Astrocyte (in vitro differentiated cells and primary cell): ENCODE measurements at regions not wholly inside any gene's neighbourhood (a gene's known extent, or its start where the extent isn't known, plus 50 kb on each side); places are given as distances from the start of the nearest gene placed in this dataset.

ENCODE experiments used
- DNase-seq: peaks from one replicate; pipeline ENCODE4 v3.0.0-alpha.2; 2010; ENCODE audit warnings: low read depth
- FAIRE-seq: peaks from 2 replicates; lab custom pipeline; 2011; peaks lifted over from hg19 to GRCh38; lab: Jason Lieb, UNC
- H2AFZ ChIP-seq: 2 replicates; pipeline ENCODE4 v1.6.0; 2012; ENCODE audit warnings: low read depth, low read length, inconsistent platforms
- H3K27ac ChIP-seq: 2 replicates; pipeline ENCODE4 v1.5.1; 2011; ENCODE audit warnings: low read depth, low read length, inconsistent platforms
- H3K27me3 ChIP-seq: 2 replicates; pipeline ENCODE4 v1.6.0; 2011; ENCODE audit warnings: low read length, inconsistent platforms; ENCODE audit not compliant: insufficient read depth
- H3K36me3 ChIP-seq: 2 replicates; pipeline ENCODE4 v1.5.1; 2011; ENCODE audit warnings: low read length, inconsistent platforms; ENCODE audit not compliant: insufficient read depth
- H3K4me1 ChIP-seq: 2 replicates; pipeline ENCODE4 v1.5.1; 2011; ENCODE audit warnings: low read length, inconsistent platforms; ENCODE audit not compliant: insufficient read depth
- H3K4me2 ChIP-seq: 2 replicates; pipeline ENCODE4 v1.6.0; 2012; ENCODE audit warnings: low read length, inconsistent platforms
- H3K4me3 ChIP-seq: 2 replicates; pipeline ENCODE4 v1.5.1; 2011; ENCODE audit warnings: low read depth, mild to moderate bottlenecking, low read length, inconsistent platforms; ENCODE audit not compliant: insufficient read depth
- H3K79me2 ChIP-seq: 2 replicates; pipeline ENCODE4 v1.6.0; 2012; ENCODE audit warnings: mild to moderate bottlenecking, low read length, inconsistent platforms; ENCODE audit not compliant: insufficient read depth
- H3K9ac ChIP-seq: 2 replicates; pipeline ENCODE4 v1.6.0; 2012; ENCODE audit warnings: mild to moderate bottlenecking, low read length, inconsistent platforms
- H3K9me3 ChIP-seq: 2 replicates; pipeline ENCODE4 v1.5.1; 2012; ENCODE audit warnings: low read depth, mild to moderate bottlenecking, low read length, inconsistent platforms; ENCODE audit not compliant: insufficient read depth
- H4K20me1 ChIP-seq: 2 replicates; pipeline ENCODE4 v1.6.0; 2012; ENCODE audit warnings: low read length, inconsistent platforms; ENCODE audit not compliant: insufficient read depth
- H3K27ac Mint-ChIP-seq: one replicate; pipeline ENCODE4 v1.8.0; 2021; ENCODE audit warnings: mild to moderate bottlenecking, mixed read lengths; ENCODE audit not compliant: unreplicated experiment
- H3K27me3 Mint-ChIP-seq: one replicate; pipeline ENCODE4 v1.8.0; 2021; ENCODE audit warnings: low read depth, mixed read lengths; ENCODE audit not compliant: unreplicated experiment
- H3K36me3 Mint-ChIP-seq: one replicate; pipeline ENCODE4 v1.8.0; 2021; ENCODE audit warnings: low read depth, mixed read lengths; ENCODE audit not compliant: unreplicated experiment
- H3K4me1 Mint-ChIP-seq: one replicate; pipeline ENCODE4 v1.8.0; 2021; ENCODE audit warnings: low read depth, mixed read lengths; ENCODE audit not compliant: unreplicated experiment
- H3K4me3 Mint-ChIP-seq: one replicate; pipeline ENCODE4 v1.8.0; 2021; ENCODE audit warnings: mild to moderate bottlenecking, moderate library complexity, mixed read lengths; ENCODE audit not compliant: unreplicated experiment
- H3K9me3 Mint-ChIP-seq: one replicate; pipeline ENCODE4 v1.8.0; 2021; ENCODE audit warnings: mild to moderate bottlenecking, mixed read lengths; ENCODE audit not compliant: unreplicated experiment
- CTCF ChIP-seq: IDR thresholded peaks from 2 replicates; pipeline ENCODE4 v1.5.1; 2011; ENCODE audit warnings: low read depth, mild to moderate bottlenecking, inconsistent platforms, low read length, moderate library complexity; ENCODE audit not compliant: insufficient read depth
- EZH2 ChIP-seq: IDR thresholded peaks from 2 replicates; pipeline ENCODE4 v1.6.1; 2012; ENCODE audit warnings: mild to moderate bottlenecking, low read length, inconsistent platforms; ENCODE audit not compliant: insufficient read depth

DNA sequence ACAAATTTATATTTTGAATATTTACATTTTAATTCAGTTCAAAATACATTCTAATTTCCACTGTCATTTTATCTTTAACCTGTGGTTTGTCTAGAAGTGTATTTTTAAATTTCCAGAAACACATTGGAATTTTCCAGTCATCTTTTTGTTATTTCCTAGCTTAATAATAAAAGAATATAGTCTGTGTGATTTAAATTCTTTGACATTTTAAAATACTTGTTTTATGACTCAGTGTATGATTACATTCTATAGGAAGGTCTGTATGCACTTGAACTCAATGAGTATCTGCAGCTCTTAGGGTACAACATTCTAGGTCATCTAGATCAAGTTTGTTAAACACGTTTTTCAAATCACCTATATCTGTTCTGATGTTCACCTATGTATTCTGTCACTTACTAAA is 88.3 kb upstream of the MBOAT2 start:
- DNase-seq (peak; percentile 29), FAIRE-seq (peak; percentile 49)
- Mint-ChIP-seq H3K27me3 (peaks cover 16% of the 10 kb centered on the region), H3K9me3 (peaks cover 2% of the 10 kb centered on the region), H3K4me1 (peaks cover 5% of the 10 kb centered on the region), H3K36me3 (no peaks in the 10 kb centered on the region), H3K4me3 (no peak overlapping the region), H3K27ac (no peak overlapping the region)
- TF ChIP-seq EZH2 (no peak), CTCF (no peak)
- peaks cover 7% of the 10 kb centered on the region for H3K4me1 ChIP-seq
- no peaks in the 10 kb centered on the region for H3K36me3 ChIP-seq
- H3K9me3 ChIP-seq: no peaks in the 10 kb centered on the region
- H2AFZ ChIP-seq: no peak overlapping the region
- H3K27me3 ChIP-seq: no peaks in the 10 kb centered on the region
- no peak overlapping the region for H3K4me3 ChIP-seq
- H3K9ac ChIP-seq: no peak overlapping the region
- no peak overlapping the region for H3K27ac ChIP-seq
- H3K79me2 ChIP-seq: no peaks in the 10 kb centered on the region
- no peaks in the 10 kb centered on the region for H4K20me1 ChIP-seq
- H3K4me2 ChIP-seq: no peak overlapping the region

GRCh38 chr2:9089831-9090230 is 86.3 kb upstream of the MBOAT2 start:
- Mint-ChIP-seq H3K27me3 (peaks cover 16% of the 10 kb centered on the region), H3K36me3 (no peaks in the 10 kb centered on the region), H3K9me3 (peaks cover 2% of the 10 kb centered on the region), H3K27ac (no peak overlapping the region), H3K4me3 (no peak overlapping the region), H3K4me1 (peaks cover 12% of the 10 kb centered on the region)
- DNase-seq (no peak), FAIRE-seq (no peak)
- Histone ChIP-seq H3K4me2 (no peak overlapping the region), H3K9me3 (no peaks in the 10 kb centered on the region), H3K27ac (no peak overlapping the region), H2AFZ (no peak overlapping the region), H3K4me3 (no peak overlapping the region), H3K79me2 (no peaks in the 10 kb centered on the region), H3K36me3 (no peaks in the 10 kb centered on the region), H3K9ac (no peak overlapping the region), H3K4me1 (peaks cover 5% of the 10 kb centered on the region), H3K27me3 (no peaks in the 10 kb centered on the region), H4K20me1 (no peaks in the 10 kb centered on the region)
- TF ChIP-seq EZH2 (no peak), CTCF (no peak)

GRCh38 chr2:9087121-9087681 is 83.7 kb upstream of the MBOAT2 start:
- no peak overlapping the region for H3K4me3 Mint-ChIP-seq
- Histone ChIP-seq H3K27ac (no peak overlapping the region), H2AFZ (peak overlapping the region; percentile 53)

More at GRCh38 chr2:9087121-9087681, 83.7 kb upstream of the MBOAT2 start:
- H3K27ac Mint-ChIP-seq: peak overlapping the region; percentile 55
- peaks cover 5% of the 10 kb centered on the region for H3K4me1 ChIP-seq
- DNase-seq (peak; percentile 32), FAIRE-seq (peak; percentile 55)
- H4K20me1 ChIP-seq: no peaks in the 10 kb centered on the region
- no peaks in the 10 kb centered on the region for H3K79me2 ChIP-seq
- TF ChIP-seq EZH2 (no peak), CTCF (no peak)
- H3K4me2 ChIP-seq: peak overlapping the region; percentile 69
- H3K36me3 ChIP-seq: no peaks in the 10 kb centered on the region
- H3K4me1 Mint-ChIP-seq: peaks cover 12% of the 10 kb centered on the region
- H3K9ac ChIP-seq: peak overlapping the region; percentile 17
- H3K27me3 Mint-ChIP-seq: no peaks in the 10 kb centered on the region
- no peaks in the 10 kb centered on the region for H3K36me3 Mint-ChIP-seq
- peaks cover 1% of the 10 kb centered on the region for H3K9me3 Mint-ChIP-seq
- H3K27me3 ChIP-seq: no peaks in the 10 kb centered on the region
- peak overlapping the region; percentile 8 for H3K4me3 ChIP-seq
- H3K9me3 ChIP-seq: no peaks in the 10 kb centered on the region
